ENCODE measurements at regions not wholly inside any gene's neighbourhood (a gene's known extent, or its start where the extent isn't known, plus 50 kb on each side); places are given as distances from the start of the nearest gene placed in this dataset.

GRCh38 chr15:56307180-56307579, 58.0 kb upstream of the TEX9 start:
- CTCF ChIA-PET, result no interaction called here
- no peaks in the 10 kb centered on the region for H3K4me1 Mint-ChIP-seq
- POLR2A ChIA-PET, result no interaction called here
- no peaks in the 10 kb centered on the region for H3K36me3 Mint-ChIP-seq (ENCODE audit: low read depth)
- no peak overlapping the region for H3K4me3 Mint-ChIP-seq
- no peak for DNase-seq
- no peaks in the 10 kb centered on the region for H3K27me3 Mint-ChIP-seq
- H3K27ac Mint-ChIP-seq, result no peak overlapping the region
- peaks cover 3% of the 10 kb centered on the region for H3K9me3 Mint-ChIP-seq

DNA sequence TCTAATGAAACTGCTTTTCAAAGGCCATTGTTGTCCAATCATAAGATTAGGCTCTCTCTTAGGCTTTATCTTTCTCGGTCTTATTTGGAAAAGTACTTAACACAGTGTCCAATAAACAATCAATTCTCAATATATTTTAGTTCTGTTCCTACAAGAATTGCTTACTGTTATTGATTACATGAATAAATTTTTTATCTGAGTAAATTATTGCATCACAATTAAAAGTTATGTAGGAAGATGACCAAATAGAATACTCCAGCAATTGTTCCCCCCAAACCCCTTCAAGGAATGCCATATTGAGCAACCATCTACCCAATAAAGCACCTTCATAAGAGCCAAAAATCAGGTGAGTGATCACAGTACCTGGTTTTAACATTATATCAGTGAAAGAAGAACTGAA, 55.0 kb upstream of the RFX7 start:
- no peak for DNase-seq
- Mint-ChIP-seq H3K9me3 (no peaks in the 10 kb centered on the region), H3K4me3 (no peak overlapping the region), H3K27me3 (peaks cover 2% of the 10 kb centered on the region), H3K27ac (no peak overlapping the region), H3K4me1 (no peaks in the 10 kb centered on the region), H3K36me3 (ENCODE audit: low read depth) (no peaks in the 10 kb centered on the region)
- CTCF ChIA-PET, result no interaction called here
- POLR2A ChIA-PET, result no interaction called here

DNA sequence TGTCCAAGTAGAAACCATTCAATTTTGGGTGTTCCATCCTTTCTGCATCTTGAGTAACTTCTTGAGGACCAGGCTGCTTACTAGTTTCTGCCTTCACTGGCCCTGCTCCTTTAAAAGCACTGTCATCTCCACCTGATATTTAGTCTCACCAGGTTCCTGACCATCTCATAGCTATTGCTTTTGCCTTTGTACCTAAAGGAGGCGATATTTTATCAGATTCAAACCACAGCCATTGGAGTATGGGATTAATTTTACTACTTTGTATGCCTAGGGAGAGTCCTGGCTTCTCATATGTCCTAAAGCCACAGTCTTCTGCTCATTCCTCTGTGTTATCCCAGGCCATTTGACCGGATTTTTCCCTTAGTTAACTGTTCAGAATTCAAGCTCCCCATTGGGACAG, 51.8 kb upstream of the RFX7 start:
- Mint-ChIP-seq H3K27ac (no peak overlapping the region), H3K36me3 (ENCODE audit: low read depth) (no peaks in the 10 kb centered on the region), H3K27me3 (peaks cover 2% of the 10 kb centered on the region), H3K4me3 (no peak overlapping the region), H3K9me3 (no peaks in the 10 kb centered on the region), H3K4me1 (no peaks in the 10 kb centered on the region)
- ChIA-PET CTCF (interaction anchor here (0.5 to 1.4 kb wide), 2 partner anchors 48 to 1073 kb away, joined by 3 read pairs; no protein-coding TSS in a partner anchor), POLR2A (interaction anchor here (0.8 kb wide), 1 partner anchor 10 kb away, joined by 4 read pairs; no protein-coding TSS in a partner anchor)
- DNase-seq, result no peak

GRCh38 chr15:56293495-56294292, 50.0 kb upstream of the RFX7 start:
- ChIA-PET CTCF (no interaction called here), POLR2A (no interaction called here)
- H3K27ac Mint-ChIP-seq, result no peak overlapping the region
- no peak overlapping the region for H3K4me3 Mint-ChIP-seq
- no peaks in the 10 kb centered on the region for H3K36me3 Mint-ChIP-seq (ENCODE audit: low read depth)
- peaks cover 2% of the 10 kb centered on the region for H3K27me3 Mint-ChIP-seq
- DNase-seq, result no peak
- no peaks in the 10 kb centered on the region for H3K4me1 Mint-ChIP-seq
- peaks cover 2% of the 10 kb centered on the region for H3K9me3 Mint-ChIP-seq
